IMR-90 (cell line): ENCODE measurements at regions not wholly inside any gene's neighbourhood (a gene's known extent, or its start where the extent isn't known, plus 50 kb on each side); places are given as distances from the start of the nearest gene placed in this dataset.

ENCODE experiments used
- ATAC-seq: fragments of 200-7000 bp; cut with Tn5 transposase; 2 replicates; pipeline ENCODE4 v1.9.1; 2020; ENCODE audit warnings: low read depth, mild to moderate bottlenecking, moderate library complexity
- BruUV-seq: library from RNA; stranded (reverse); fragments of 400-500 nt; replicated peaks from 2 replicates; lab custom pipeline; 2021; lab: Mats Ljungman, UMichigan
- CTCF ChIA-PET: fragments of 300-600 bp; formaldehyde crosslinking; extraction: SDS; loops from one replicate; lab custom pipeline; 2021; ENCODE audit warnings: antibody characterized with exemption; lab: Yijun Ruan, JAX
- POLR2A ChIA-PET: fragments of 300-600 bp; sonication (Branson Sonifier 250); formaldehyde crosslinking; loops from one replicate; lab custom pipeline; 2022; ENCODE audit warnings: antibody characterized with exemption; ENCODE audit not compliant: unreplicated experiment; lab: Charles Lee
- DNase-seq: peaks from one replicate; pipeline ENCODE4 v3.0.0; 2013
- H2AFZ ChIP-seq: replicated peaks from 2 replicates; pipeline ENCODE3; 2013; ENCODE audit warnings: low read length, mild to moderate bottlenecking; ENCODE audit not compliant: poor library complexity
- H2AK5ac ChIP-seq: 2 replicates; pipeline ENCODE4 v1.6.1; 2013; ENCODE audit warnings: low read depth, low read length, inconsistent platforms
- H2AK9ac ChIP-seq: replicated peaks from 2 replicates; pipeline ENCODE3; 2013; ENCODE audit warnings: mild to moderate bottlenecking, low read depth, low read length, moderate library complexity; ENCODE audit not compliant: poor library complexity
- H2BK120ac ChIP-seq: 2 replicates; pipeline ENCODE4 v1.6.1; 2013; ENCODE audit warnings: low read depth, low read length, inconsistent platforms
- H2BK15ac ChIP-seq: 3 replicates; pipeline ENCODE4 v1.6.1; 2013; ENCODE audit warnings: low read depth, low read length, inconsistent platforms
- H2BK20ac ChIP-seq: 2 replicates; pipeline ENCODE4 v1.6.1; 2013; ENCODE audit warnings: low read depth, mild to moderate bottlenecking, inconsistent platforms, low read length, moderate library complexity
- H2BK5ac ChIP-seq: 2 replicates; pipeline ENCODE4 v1.6.1; 2013; ENCODE audit warnings: mild to moderate bottlenecking, low read depth, low read length, inconsistent platforms; ENCODE audit not compliant: poor library complexity, severe bottlenecking
- H3K14ac ChIP-seq: replicated peaks from 2 replicates; pipeline ENCODE4 v1.6.1; 2013; ENCODE audit warnings: low read depth, low read length, inconsistent platforms
- H3K18ac ChIP-seq: 2 replicates; pipeline ENCODE4 v1.6.1; 2013; ENCODE audit warnings: low read depth, low read length, control low read depth
- H3K23ac ChIP-seq: 2 replicates; pipeline ENCODE4 v1.6.1; 2013; ENCODE audit warnings: low read depth, low read length, inconsistent platforms
- H3K27ac ChIP-seq: 2 replicates; pipeline ENCODE4 v1.5.1; 2013; ENCODE audit warnings: mild to moderate bottlenecking, control low read depth, low read length; ENCODE audit not compliant: insufficient read depth
- H3K27me3 ChIP-seq: 2 replicates; pipeline ENCODE4 v1.6.1; 2013; ENCODE audit warnings: low read length; ENCODE audit not compliant: control insufficient read depth, insufficient read depth
- H3K36me3 ChIP-seq: 2 replicates; pipeline ENCODE4 v1.6.1; 2013; ENCODE audit warnings: low read length, mixed read lengths; ENCODE audit not compliant: control insufficient read depth, insufficient read depth
- H3K4ac ChIP-seq: 2 replicates; pipeline ENCODE4 v1.6.1; 2013; ENCODE audit warnings: low read depth, low read length, inconsistent platforms
- H3K4me1 ChIP-seq: 2 replicates; pipeline ENCODE4 v1.6.1; 2013; ENCODE audit warnings: low read length, mixed read lengths; ENCODE audit not compliant: control insufficient read depth, insufficient read depth
- H3K4me2 ChIP-seq: 2 replicates; pipeline ENCODE4 v1.6.1; 2013; ENCODE audit warnings: low read depth, mild to moderate bottlenecking, control low read depth, low read length, moderate library complexity
- H3K4me3 ChIP-seq: 2 replicates; pipeline ENCODE4 v1.5.1; 2013; ENCODE audit warnings: low read depth, mild to moderate bottlenecking, control low read depth, low read length, moderate library complexity; ENCODE audit not compliant: insufficient read depth
- H3K56ac ChIP-seq: 2 replicates; pipeline ENCODE4 v1.6.1; 2013; ENCODE audit warnings: low read length, inconsistent platforms; ENCODE audit not compliant: insufficient read depth; ENCODE audit errors: extremely low read depth
- H3K79me1 ChIP-seq, 2 experiments: 2 replicates each; pipeline ENCODE4 v1.6.1; 2013; ENCODE audit warnings: low read length in 2 of 2, inconsistent platforms in 1 of 2, low read depth in 1 of 2
- H3K9ac ChIP-seq: 2 replicates; pipeline ENCODE4 v1.6.1; 2013; ENCODE audit warnings: low read depth, low read length, control low read depth
- H3K9me1 ChIP-seq: 2 replicates; pipeline ENCODE4 v1.6.1; 2013; ENCODE audit warnings: low read length, inconsistent platforms; ENCODE audit not compliant: insufficient read depth
- H3K9me3 ChIP-seq: 2 replicates; pipeline ENCODE4 v1.6.1; 2013; ENCODE audit warnings: low read length; ENCODE audit not compliant: control insufficient read depth, insufficient read depth
- H4K20me1 ChIP-seq: 2 replicates; pipeline ENCODE4 v1.6.1; 2013; ENCODE audit warnings: low read length, inconsistent platforms; ENCODE audit not compliant: insufficient read depth
- H4K5ac ChIP-seq: 2 replicates; pipeline ENCODE4 v1.6.1; 2013; ENCODE audit warnings: mild to moderate bottlenecking, low read depth, low read length, control low read depth
- H4K8ac ChIP-seq, 2 experiments: 2 replicates each; pipeline ENCODE4 v1.6.1; 2013; ENCODE audit warnings: low read depth in 2 of 2, low read length in 2 of 2, control low read depth in 1 of 2, inconsistent platforms in 1 of 2
- H4K91ac ChIP-seq: 2 replicates; pipeline ENCODE4 v1.6.1; 2013; ENCODE audit warnings: low read depth, low read length, inconsistent platforms; ENCODE audit not compliant: insufficient read depth
- FOS ChIP-seq: fragments of 150-350 bp; IDR thresholded peaks from 2 replicates; pipeline ENCODE4 v1.6.1; 2016; ENCODE audit warnings: low read depth, low read length
- MAFK ChIP-seq: IDR thresholded peaks from 2 replicates; pipeline ENCODE4 v1.6.1; 2012; ENCODE audit warnings: low read depth, low read length, improper control_type of control experiment
- MAZ ChIP-seq: IDR thresholded peaks from 2 replicates; pipeline ENCODE4 v1.6.1; 2012; ENCODE audit warnings: low read depth, mild to moderate bottlenecking, low read length, improper control_type of control experiment, moderate library complexity, borderline replicate concordance
- MXI1 ChIP-seq: IDR thresholded peaks from 2 replicates; pipeline ENCODE4 v1.6.1; 2012; ENCODE audit warnings: low read depth, mild to moderate bottlenecking, low read length, moderate library complexity, borderline replicate concordance
- NFE2L2 ChIP-seq: fragments of 150-350 bp; IDR thresholded peaks from 2 replicates; pipeline ENCODE4 v1.6.1; 2016; ENCODE audit warnings: low read depth, mild to moderate bottlenecking, low read length
- RAD21 ChIP-seq: IDR thresholded peaks from 2 replicates; pipeline ENCODE4 v1.6.1; 2012; ENCODE audit warnings: low read length, improper control_type of control experiment
- RCOR1 ChIP-seq: IDR thresholded peaks from 2 replicates; pipeline ENCODE4 v1.6.1; 2012; ENCODE audit warnings: mild to moderate bottlenecking, low read length, improper control_type of control experiment; ENCODE audit not compliant: insufficient replicate concordance
- WGBS, 2 experiments: methylation state at CpG; one replicate each; pipeline versions ENCODE4 v1.1.5 to v1.1.7; 2013; ENCODE audit warnings: missing lambda C conversion rate in 2 of 2; ENCODE audit not compliant: insufficient read length in 1 of 2; ENCODE audit errors: extremely low coverage in 2 of 2; 5-methylcytosine and 5-hydroxymethylcytosine counted together
- dilution Hi-C: fragments of 300-500 bp; cut with HindIII; formaldehyde crosslinking; loops from one replicate; pipeline ENCODE4 v1.14.3; 2018; ENCODE audit warnings: low sequenced_read_pairs; ENCODE audit not compliant: unreplicated experiment
- in situ Hi-C: fragments of 300-500 bp; cut with MboI; formaldehyde crosslinking; loops from 3 replicates; pipeline ENCODE4 v1.14.3; 2019; ENCODE audit warnings: low sequenced_read_pairs, inconsistent platforms, mixed read lengths
- intact Hi-C: fragments of 100-400 bp; cut with micrococcal nuclease; formaldehyde crosslinking; loops from 2 replicates; pipeline ENCODE4 v1.10.0; 2022
- TF ChIP-seq, protein P1 (sequence below): conservative IDR thresholded peaks from 2 replicates; pipeline ENCODE4 v1.5.1; 2012; ENCODE audit warnings: mild to moderate bottlenecking, low read depth, low read length, improper control_type of control experiment

DNA sequence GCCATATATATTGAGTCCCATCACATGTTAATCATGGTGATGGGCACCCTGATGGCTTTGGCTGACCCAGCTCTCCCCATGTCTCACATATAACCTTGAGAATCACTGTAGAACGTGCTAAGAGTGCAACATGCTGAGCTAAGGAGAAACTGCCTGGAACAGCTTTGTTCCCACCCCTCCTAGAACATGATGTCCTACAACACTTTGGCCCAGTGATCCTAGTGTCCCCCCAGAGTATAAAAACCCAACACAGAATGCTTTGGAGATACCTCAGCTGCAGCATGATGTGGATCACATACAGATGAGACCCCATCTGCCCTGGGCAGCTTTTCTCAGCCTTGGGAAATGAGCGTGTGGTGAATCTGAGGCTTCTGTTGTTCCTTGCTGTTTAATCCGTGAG lies 343.5 kb downstream of the NFIB start:
- H3K9me1 ChIP-seq = no peaks in the 10 kb centered on the region
- dilution Hi-C loops (no loop called here), in situ Hi-C loops (no loop called here), intact Hi-C loops (no loop called here)
- H3K36me3 ChIP-seq = no peaks in the 10 kb centered on the region
- H3K79me1 ChIP-seq = no peaks in the 10 kb centered on the region
- no peak overlapping the region for H3K14ac ChIP-seq
- H2AK9ac ChIP-seq = no peak overlapping the region
- H4K91ac ChIP-seq = no peak overlapping the region
- BruUV-seq = no TSS peak
- WGBS, 2 experiments = no CpG with 5 or more reads among the region's 3 CpGs
- ChIA-PET POLR2A (no interaction called here), CTCF (interaction anchor here (0.6 kb wide), 1 partner anchor 11 kb away, joined by 3 read pairs; no protein-coding TSS in a partner anchor)
- no peak overlapping the region for H2BK5ac ChIP-seq
- H3K27ac ChIP-seq = no peak overlapping the region
- H3K9ac ChIP-seq = no peak overlapping the region
- H2AFZ ChIP-seq = no peak overlapping the region
- no peak overlapping the region for H2AK5ac ChIP-seq
- no peak overlapping the region for H3K4ac ChIP-seq
- no peaks in the 10 kb centered on the region for H3K9me3 ChIP-seq
- no peak overlapping the region for H3K23ac ChIP-seq
- H3K4me2 ChIP-seq = no peak overlapping the region
- TF ChIP-seq RCOR1 (no peak), NFE2L2 (no peak), RAD21 (no peak), FOS (no peak), MAFK (no peak), MXI1 (no peak), MAZ (no peak)
- TF ChIP-seq, protein P1, sequence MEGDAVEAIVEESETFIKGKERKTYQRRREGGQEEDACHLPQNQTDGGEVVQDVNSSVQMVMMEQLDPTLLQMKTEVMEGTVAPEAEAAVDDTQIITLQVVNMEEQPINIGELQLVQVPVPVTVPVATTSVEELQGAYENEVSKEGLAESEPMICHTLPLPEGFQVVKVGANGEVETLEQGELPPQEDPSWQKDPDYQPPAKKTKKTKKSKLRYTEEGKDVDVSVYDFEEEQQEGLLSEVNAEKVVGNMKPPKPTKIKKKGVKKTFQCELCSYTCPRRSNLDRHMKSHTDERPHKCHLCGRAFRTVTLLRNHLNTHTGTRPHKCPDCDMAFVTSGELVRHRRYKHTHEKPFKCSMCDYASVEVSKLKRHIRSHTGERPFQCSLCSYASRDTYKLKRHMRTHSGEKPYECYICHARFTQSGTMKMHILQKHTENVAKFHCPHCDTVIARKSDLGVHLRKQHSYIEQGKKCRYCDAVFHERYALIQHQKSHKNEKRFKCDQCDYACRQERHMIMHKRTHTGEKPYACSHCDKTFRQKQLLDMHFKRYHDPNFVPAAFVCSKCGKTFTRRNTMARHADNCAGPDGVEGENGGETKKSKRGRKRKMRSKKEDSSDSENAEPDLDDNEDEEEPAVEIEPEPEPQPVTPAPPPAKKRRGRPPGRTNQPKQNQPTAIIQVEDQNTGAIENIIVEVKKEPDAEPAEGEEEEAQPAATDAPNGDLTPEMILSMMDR = no peak
- H4K5ac ChIP-seq = no peak overlapping the region
- H4K8ac ChIP-seq = no peak overlapping the region
- no peak overlapping the region for H3K18ac ChIP-seq
- no peak overlapping the region for H2BK15ac ChIP-seq
- H3K4me1 ChIP-seq = no peaks in the 10 kb centered on the region
- H2BK20ac ChIP-seq = no peak overlapping the region
- H4K20me1 ChIP-seq = no peaks in the 10 kb centered on the region
- H3K56ac ChIP-seq = no peak overlapping the region
- H3K4me3 ChIP-seq = no peak overlapping the region
- no peak overlapping the region for H2BK120ac ChIP-seq
- ATAC-seq = no peak
- H3K27me3 ChIP-seq = peaks cover 2% of the 10 kb centered on the region; the same call in 1 of the 2 replicates
- no peak for DNase-seq
